ENCODE measurements at regions not wholly inside any gene's neighbourhood (a gene's known extent, or its start where the extent isn't known, plus 50 kb on each side); places are given as distances from the start of the nearest gene placed in this dataset.

- TF ChIP-seq POLR2A (IDR thresholded peaks at IDR 0.05; ENCODE audit: low read depth, low read length) (no peak), POLR2AphosphoS5 (IDR thresholded peaks at IDR 0.05; ENCODE audit: low read depth, low read length) (no peak), TAF1 (IDR thresholded peaks at IDR 0.05; ENCODE audit: low read depth, low read length) (no peak), POU2F2 (IDR thresholded peaks at IDR 0.05; ENCODE audit: low read depth, low read length) (no peak), SPI1 (IDR thresholded peaks at IDR 0.05; ENCODE audit: low read depth, low read length) (no peak)
Measured at GRCh38 chr1:199073166-199073565, 434.3 kb downstream of the PTPRC start.
